ENCODE measurements at regions not wholly inside any gene's neighbourhood (a gene's known extent, or its start where the extent isn't known, plus 50 kb on each side); places are given as distances from the start of the nearest gene placed in this dataset.
A peak's percentile ranks its signal among the peaks of the same experiment; 100 is the strongest.

DNA sequence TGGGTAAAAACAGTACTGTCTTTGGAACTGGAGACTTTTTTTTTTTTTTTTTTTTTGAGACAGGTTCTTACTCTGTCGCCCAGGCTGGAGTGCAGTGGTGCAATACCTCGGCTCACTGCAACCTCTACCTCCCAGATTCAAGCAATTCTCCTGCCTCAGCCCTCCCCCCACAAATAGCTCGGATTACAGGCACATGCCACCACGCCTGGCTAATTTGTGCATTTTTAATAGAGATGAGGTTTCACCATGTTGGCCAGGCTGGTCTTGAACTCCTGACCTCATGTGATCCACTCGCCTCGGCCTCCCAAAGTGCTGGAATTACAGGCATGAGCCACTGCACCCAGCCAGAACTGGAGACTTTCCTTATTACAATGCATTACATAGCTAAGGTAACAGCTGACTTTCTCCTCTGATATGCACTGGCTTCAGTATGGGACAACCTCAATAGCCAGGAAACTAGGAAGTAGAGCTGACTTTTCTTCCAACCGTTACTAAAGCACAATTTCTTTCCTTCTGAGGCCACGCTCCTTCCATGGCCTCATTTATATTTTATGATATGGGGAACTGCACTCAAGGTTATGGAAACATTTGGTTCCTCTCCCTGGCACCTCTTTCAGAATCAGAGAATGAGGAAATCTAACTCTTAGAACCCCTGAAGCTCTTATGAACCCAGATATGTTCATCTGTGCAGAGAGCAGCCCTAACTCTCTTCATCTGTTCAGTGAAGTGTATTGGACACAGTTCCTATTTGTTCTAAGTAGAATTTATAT is 53.5 kb upstream of the FAM9B start:
- no peak for DNase-seq

DNA sequence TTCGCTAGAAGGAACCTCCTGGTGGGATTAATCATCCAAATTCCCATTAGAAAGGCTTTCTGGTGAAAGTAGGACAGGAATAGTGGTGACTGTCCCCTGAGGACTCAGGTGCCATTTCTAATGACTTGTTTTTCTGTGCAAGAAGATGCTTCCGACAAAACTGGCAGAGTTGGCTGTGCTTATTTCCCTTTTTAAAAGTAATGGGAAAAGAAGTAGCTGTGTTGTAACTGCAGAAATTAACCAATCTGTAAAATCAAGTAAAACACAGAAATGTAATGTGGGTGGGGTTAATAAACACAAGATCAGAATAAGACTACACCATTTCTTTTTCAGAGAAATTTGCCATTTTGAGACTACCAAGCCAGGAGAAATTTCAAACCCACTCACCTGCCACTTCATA is 55.0 kb upstream of the FAM9B start:
- DNase-seq: no peak

DNA sequence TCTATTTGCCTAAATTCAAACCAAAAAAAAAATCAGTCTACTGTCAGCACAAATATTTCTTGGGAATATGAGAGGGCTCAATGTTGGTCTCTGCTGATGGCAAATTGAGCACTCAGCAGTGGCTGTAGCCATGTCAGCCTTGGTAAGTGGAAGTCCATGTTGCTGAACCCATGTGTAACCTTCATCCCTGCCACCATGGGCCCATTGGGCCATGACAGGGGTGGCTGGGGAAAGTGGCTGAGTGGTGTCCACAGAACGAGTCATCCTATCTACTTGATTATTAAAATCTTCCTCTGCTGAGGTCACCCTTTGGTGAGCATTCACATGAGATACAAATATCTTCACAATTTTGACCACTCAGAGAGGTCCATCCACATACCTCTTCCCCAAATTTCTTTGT is 56.8 kb upstream of the FAM9B start:
- DNase-seq: no peak

DNA sequence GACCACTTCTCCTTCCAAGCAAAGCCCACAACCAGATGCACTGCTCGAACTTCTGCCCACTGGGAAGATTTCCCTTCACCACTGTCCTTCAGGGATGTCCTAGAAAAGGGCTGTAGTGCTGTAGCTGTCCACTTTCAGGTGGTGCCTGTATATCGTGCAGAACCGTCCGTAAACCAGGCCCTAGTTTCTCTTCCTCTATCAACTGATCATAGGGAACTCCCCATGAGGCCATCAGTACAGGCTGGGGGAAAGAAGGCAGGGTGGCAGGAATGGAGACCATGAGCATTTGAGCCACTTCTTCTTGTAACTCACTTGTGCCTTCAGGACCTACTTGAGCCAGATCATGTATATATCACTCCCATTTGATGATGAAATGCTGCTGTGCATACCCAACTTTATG is 57.3 kb upstream of the FAM9B start:
- no peak for DNase-seq

DNA sequence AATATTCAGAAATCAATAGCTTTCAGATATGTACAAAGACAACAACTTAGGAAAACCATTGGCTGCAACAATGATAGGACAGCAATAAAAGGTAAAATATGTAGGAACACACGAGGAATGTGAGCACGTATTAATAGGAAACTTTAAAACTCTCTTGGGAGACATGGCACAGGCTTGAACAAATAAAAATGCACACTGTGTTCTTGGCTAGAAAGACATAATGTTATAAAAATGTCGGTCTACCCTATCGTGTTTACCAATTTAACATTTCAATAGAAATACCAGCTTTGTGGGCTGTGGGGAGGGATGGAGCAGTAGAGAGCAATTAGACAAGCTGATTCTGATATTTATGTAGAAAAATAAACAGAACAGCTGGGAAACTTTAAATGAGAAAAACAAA is 69.0 kb upstream of the FAM9B start:
- no peak for DNase-seq

DNA sequence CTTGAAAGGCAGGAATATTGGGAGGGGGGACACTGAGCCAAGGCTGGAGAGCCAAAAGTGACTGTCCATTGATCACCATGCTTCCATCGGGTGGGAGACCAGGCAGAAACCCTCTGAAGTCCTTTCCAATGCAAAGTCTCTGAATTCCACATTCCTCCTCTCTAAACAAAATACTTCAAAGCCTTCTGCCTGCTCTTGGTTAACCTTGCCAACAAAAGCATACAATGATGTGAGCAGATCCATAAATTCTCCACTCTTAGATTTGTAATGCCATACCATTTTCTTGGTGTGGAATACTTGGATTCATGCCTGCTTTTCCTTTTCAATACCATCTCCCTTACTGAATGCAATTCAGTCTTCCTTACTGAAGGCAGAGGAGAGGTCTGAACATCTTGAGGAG is 74.1 kb upstream of the FAM9B start:
- no peak for DNase-seq

DNA sequence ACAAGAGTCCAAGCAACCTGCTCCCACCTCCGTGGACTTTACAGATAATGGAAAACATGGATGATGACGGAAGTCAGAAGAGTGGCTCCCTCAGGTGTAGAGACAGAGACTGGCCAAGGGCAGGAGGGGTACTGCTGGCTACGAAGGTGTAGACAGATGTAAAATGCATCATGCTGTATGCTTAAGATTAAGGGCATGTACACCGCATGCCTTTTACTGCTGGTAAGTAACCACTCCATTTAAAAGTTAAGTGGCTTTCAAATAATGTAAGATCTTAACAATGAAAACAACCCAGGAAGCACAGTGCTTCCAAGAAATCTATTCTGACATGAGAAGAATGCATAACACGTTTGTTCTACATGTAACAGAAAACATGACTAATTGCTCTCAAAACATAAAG is 76.9 kb upstream of the FAM9B start:
- no peak for DNase-seq

DNA sequence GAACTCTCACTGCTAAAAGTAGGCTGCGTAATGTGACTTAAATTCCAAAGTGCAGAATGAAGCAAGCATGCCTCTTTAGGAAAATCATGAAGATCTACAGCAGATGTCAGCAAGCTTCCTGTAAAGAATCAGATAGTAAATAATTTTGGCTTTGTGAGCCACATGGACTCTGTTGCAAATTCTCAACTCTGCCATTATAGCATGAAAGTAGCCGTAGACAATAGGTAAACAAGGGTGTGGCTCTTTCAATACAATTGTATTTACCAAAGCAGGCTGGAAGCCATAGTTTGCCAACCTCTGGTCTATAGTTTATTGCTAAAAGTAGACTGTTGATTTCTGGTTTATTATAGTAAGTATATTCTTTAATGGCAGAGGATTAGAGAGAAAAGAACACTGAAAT is 80.3 kb upstream of the FAM9B start:
- DNase-seq: no peak

DNA sequence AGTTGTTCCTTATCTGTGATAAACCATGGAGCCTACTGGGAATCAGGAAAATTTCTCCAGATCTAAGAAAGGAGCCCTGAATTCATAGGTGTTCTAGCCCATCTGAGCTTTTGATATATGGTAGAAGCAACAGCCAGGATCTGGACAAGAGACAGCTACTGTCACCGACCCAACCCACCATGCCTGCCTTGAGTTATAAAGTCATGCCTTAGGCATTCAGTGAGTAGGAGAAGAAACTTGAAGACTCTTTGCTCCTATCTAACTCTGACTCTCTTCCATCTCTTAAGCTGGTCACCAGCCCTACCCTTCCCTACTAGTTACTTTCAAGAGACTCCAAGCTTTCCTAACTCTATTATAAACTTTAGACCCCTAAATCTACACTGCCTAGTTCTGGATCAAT is 83.9 kb upstream of the FAM9B start:
- no peak for DNase-seq

DNA sequence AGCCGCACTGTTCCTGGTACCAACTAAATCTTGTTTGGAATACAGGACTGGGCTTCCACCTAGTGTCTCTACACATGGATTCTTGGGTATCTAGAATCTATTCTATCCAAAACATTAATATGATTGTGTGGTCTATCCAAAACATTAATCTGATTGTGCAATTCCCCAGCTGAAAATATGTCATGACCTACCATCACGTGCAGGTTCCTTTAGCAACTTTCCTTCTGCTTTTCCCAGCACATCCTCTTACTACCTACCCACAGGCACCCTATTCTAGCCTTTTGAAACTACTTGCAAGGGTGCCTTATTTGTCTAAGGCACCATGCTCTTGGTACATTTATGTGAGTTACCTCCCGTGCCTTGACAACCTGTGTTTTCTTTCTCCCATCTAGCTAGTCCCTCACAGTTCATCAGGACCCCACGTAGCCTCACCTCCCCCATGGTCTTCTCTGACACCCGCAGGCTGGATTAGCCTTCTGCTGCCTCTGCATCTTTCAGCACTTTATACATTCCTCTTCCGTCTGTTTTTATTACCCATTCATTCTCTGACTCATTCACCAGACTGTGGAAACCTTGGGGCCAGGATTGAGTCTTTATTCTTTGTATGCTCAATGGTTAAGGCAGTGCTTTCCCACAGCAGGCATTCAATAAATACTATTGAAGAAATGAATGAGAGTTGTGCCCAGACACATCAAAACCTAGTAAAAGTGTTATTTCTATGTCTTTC is 88.8 kb upstream of the FAM9B start:
- no peak for DNase-seq

DNA sequence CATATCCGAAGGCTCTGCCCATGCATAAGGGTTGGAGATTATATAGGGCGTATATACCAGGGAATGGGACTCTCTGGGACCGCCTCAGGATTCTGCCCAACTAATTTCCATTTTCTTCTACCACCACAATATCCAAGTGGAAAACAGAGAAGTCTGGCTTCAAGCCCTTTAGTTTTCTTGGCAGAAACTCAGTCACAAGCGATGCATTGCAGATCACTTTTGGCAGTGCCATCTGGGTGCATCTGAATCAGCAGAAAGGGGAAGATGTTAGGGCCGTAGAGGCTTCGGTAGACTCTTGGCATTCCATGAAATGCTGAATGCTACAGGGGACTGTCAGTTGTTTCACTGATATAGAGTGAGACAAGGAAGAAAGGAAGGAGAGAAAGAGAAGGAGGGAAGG is 94.1 kb upstream of the FAM9B start:
- DNase-seq: no peak

DNA sequence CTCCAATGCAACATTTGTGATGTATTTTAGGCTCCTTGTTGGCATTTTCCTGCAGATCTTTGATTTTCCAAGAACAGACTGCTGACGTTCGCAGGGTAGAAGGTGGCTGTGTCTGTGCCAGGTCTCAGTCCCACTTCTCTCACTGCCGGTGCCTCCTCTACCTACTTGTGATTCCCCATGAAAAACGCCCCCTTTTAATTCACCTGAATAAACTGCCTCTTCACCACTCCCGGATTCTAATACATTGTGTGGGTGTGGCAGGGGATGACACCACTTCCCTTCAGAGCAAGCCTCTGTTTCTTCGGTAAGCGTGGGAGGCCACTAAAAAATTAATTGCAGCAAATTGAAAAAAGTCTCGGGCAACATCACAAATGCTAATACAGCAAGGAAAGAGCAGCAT is 96.1 kb upstream of the FAM9B start:
- DNase-seq: no peak

DNA sequence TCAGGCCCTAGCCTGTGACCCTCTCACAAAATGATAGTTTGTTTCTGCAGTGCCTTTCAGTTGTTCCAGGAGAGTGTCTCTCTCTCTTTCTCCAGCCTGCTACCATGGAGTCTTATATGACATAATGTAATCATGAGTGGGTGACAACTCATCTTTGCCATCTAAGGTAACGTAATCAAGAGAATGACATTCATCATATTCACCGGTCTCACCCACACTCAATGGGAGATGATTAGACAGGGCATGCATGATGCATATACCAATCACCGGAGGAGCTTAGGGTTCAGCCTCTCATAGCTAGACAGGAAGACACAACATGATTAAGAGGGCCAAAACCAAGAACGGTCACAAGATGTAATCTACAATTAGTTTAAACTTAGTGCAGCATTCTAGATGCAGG is 97.1 kb upstream of the FAM9B start:
- peak; percentile 23 to 35 for DNase-seq

DNA sequence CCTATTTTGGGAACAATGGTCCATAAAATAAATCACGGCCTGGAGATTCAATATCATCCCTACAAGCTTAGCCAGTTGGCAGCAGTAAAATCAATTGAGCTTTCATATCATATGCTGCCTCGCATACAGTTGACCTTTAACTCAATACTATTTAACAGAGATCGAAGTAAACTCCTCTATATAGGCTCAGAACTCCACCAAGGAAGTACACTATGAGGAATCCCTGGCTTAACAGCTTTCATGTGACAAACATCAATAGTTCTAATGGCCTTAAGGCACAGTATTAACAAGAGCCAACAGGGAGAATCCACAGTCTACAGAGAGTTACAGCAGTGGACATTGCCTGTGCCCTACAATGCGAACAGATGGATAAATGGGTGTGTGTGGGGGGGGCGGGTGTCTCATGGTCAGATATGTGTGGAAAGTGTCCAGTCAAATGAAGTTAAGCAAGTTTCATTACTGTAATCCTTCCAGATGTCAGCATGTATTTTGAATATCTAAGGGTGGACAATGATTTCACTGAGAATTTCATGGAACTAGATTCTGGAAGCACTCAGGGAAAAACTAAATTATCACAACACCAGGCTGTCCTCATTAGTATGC is 98.2 kb upstream of the FAM9B start:
- no peak for DNase-seq

DNA sequence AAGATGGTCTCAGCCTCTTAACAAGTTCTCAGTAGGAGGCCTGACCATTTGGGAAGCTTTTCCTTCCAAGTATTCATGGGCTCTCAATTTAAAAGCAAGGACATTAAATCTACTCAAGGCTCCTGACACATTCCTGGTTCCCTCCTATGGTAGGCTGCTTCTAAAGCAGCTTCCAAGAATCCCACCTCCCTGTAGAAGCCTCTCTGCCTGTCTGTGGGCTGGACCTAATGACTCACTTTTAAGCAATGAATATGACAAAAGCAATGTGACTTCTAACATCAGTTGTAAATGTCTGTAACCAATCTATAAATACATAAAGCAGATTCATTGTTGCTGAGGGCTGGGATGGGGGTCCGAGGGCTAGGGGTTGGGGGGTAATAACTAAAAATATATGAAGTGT is 99.5 kb upstream of the FAM9B start:
- DNase-seq: no peak

DNA sequence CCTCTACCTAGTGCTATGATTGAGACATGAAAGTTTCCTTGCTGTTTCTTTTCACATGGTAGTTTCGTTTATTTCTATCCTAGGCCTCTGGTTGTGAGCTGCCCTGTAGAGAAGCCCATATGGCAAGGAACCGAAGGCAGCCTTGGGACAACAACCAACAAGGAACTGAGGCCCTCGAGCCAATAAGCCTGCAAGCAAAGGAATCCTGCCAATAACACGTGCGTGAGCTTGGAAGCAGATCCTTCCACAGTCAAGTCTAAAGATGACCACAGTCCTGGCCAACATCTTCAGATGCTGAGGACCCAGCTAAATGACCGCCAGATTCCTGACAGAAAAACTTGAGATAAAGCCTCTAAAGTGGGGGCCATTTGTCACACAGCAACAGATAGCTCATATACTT is 100.4 kb upstream of the FAM9B start:
- no peak for DNase-seq

DNA sequence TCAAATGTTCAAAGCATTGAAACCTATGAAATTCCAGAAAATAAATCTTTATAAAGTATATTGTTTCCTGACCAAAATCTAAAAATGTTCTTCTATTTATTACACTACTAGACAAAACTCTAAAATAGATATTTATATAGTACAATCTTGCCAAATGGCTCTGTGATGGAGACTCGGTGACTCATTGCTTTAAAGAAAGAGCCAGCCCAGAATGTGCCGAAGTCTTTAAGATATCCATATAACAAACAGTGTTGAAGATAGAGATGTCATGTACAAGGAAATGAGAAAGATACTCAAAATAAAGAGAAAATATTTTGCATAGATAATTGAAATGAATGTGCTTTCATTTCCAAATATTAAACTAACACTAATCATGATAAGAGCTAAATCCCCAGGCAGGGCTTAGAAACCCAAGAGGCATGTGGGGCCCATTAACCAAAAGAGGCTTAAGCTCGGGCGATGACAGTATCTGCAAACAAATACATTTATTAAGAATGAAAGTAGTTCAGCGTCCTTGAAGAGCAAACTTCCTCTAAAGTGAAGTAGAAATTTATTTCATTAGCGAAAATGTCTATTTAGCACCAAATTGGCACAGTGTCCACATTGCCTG is 102.1 kb upstream of the FAM9B start:
- no peak for DNase-seq

DNA sequence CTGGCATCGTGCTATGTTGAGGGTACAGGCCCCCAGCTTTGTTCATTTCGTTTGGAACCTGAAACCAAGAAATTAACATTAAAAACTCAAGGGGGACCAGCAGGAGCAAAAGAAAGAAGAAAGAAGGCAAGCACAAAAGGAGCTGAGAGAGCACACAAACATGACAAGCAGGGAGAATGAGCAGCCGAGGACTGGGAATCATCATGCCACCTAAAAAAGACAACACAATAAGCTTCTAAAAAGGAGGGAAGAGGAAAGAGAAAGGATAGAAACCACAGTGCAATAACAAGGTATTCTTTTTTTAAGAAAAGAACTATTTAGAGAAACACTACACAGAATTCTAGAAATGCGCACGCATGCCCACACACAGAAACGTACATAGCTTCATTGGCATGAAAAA is 103.2 kb upstream of the FAM9B start:
- DNase-seq: no peak

DNA sequence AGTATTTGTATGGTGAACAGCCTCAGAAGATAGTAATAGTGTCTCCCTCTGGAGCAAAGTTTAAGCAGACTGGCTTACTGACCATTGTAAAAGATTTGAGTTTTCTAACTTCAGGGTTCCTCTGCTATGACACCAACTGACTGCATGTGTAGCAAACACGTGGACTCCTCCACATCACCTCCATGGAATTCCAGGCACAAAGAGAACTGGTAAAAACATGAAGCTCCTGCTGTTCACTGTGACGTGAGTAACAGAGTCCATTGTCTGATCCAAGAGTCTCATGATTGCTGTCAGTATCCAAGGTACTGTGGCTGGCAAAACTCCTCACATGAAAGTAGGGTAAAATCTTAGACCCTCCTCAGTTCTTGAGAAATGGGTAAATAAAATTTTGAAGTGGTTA is 107.6 kb upstream of the FAM9B start:
- DNase-seq: no peak

DNA sequence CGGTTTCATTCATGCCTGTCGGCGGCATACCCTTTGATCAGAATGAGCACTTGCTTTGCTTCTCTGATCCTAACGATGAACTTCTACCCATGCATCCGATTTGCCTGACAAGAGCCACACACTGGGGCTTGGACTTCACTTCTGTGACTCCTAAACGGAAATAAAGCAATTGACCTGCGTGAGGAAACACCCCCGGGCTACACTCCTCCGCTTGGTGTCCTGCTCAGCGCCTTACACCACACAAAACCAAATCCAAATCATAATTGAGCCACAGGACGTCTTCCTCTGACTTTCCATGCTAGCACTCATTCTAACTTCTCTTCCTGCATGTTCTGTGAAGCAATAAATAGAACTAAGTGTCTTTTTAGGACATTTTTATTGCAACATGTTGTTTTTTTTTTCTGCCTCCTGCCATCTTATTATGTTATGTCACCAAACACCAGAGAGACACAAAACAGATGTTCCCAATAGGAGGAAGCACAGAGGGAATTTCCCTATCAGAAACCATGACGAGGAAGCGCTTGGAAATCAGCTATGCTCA is 110.8 kb upstream of the FAM9B start:
- DNase-seq: no peak

DNA sequence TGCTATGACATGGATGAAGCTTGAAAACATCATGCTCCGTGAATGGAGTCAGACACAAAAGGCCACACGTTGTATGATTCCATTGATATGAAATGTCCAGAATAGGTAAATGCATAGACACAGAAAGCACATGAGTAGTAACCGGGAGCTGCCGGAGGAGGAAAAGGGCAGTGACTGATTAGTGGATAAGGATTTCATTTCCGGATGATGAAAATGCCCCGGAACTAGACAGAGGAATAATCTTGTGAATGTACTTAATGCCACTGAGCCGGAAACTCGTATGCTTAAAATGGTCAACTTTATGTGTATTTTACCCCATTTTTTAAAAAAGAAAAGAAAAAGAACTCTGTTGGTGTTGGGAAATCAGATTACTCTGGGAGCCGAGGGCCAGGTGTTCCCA is 112.7 kb upstream of the FAM9B start:
- DNase-seq: no peak

DNA sequence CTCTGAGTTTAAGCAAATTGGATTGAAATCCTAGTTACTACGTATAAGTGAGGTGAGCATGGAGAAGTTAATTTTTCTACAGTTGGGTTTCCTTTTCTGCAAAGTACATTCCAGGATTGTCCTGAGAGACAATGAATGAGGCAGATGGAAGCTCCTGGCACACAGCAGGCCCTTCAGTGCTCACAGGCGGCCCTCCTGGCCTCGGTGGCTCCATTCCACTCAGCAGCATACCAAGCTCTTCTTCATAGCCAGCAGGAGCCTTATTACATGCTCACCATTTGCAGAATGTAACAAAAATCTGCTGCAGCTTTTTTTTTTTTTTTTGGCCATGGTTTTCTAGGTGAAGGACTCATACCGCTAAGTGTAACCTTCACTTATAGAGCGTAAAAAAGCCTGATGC is 113.2 kb upstream of the FAM9B start:
- no peak for DNase-seq

DNA sequence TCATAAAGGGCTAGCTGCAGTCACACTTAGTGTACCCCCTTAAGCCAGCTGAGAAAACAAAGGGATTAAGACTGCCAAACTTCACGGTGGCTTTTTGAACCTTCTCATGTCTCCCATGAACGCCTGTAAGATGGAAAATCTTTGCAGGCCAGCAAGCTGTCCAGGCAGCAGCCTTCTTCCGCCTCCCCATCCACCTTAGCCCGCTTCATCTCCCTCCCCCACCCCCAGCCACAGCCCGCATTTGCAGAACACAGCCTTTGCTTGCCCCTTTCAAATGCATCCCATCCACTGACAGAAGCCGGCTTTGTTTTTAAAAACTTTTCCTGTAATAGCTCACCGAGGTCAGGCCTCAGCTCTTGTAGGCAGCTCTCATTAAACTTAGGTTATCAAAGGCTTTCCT is 113.8 kb upstream of the FAM9B start:
- no peak for DNase-seq

All from activated T-cell treated with anti-CD3 and anti-CD28 coated beads, Interleukin-2, amount 50 U/mL, for 48 hours (primary cell).